GM21526 (cell line): ENCODE measurements at regions not wholly inside any gene's neighbourhood (a gene's known extent, or its start where the extent isn't known, plus 50 kb on each side); places are given as distances from the start of the nearest gene placed in this dataset.

Experiments
- ATAC-seq: cut with Tn5 transposase; IDR thresholded peaks from one replicate; pipeline ENCODE4 v1.9.1; 2021; ENCODE audit warnings: moderate library complexity; ENCODE audit not compliant: unreplicated experiment, low FRiP score

- ATAC-seq, result no peak
Observed at GRCh38 chr2:19786408-19787058, 115.2 kb downstream of the TTC32 start.

- no peak for ATAC-seq
Observed at GRCh38 chr2:19785867-19786266, 115.9 kb downstream of the TTC32 start.

DNA sequence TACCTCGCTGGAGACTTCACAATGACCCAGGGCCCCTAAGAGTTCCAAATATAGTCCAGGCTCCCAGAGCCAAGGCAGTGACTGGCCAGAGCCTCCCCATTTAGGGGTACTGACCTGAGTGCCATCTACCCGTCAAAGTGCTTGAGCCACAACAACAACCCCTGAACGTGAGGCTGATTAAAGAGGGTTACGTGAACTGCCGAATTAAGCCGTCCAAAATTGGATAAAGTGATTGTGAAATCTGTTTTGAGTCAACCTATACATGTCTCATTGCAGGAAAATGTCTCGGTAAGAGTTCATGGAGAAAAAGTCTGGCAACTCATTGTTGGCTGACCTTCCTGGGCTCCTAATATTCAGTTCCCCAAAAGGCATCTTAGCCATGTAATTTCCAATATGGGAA lies 116.3 kb downstream of the TTC32 start:
- no peak for ATAC-seq

DNA sequence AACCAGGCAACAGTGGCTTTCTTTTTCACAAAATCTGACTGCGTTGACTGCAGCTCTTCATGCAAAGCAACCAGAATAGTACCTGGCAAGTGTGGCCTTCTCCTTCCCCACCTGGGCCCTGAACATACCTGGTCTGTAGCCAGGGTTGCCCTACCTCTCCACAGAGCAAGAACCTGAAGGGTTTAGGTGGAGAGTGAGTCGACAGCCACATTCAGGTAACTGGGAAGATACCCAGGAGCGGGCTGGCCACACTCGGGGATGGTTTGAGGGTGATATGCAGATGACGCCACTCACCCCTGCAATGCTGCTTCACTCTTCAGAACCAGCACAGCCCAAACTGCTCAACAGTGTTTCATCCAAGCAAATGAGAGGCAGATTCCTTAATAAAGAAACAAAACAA lies 117.3 kb downstream of the TTC32 start:
- no peak for ATAC-seq

- no peak for ATAC-seq
Observed at GRCh38 chr2:19783935-19784334, 117.8 kb downstream of the TTC32 start.

- no peak for ATAC-seq
Observed at GRCh38 chr2:19776941-19777514, 124.8 kb downstream of the TTC32 start.

GRCh38 chr2:19775838-19776237 lies 125.9 kb downstream of the TTC32 start:
- no peak for ATAC-seq

GRCh38 chr2:19775315-19775714 lies 126.5 kb downstream of the TTC32 start:
- ATAC-seq, result no peak

DNA sequence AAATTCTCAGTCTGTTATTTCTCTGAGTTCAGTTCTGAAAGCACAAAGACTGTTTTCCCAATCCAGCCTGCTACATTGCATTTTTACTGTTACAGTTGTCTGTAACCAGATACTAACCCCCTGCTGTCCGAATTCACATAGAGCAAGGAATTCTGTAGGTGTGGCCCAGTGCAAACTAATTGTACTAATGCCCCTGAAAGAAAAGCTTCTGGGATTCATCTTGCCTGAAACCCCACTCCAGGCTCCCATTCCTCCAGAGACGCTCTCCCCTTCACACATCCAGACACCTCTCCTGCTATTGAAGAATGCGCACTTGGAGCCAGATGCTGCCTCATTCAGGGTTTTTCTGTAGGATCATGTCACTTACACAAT lies 127.0 kb downstream of the TTC32 start:
- ATAC-seq, result no peak

- no peak for ATAC-seq
Observed at GRCh38 chr2:19772981-19773380, 128.8 kb downstream of the TTC32 start.

DNA sequence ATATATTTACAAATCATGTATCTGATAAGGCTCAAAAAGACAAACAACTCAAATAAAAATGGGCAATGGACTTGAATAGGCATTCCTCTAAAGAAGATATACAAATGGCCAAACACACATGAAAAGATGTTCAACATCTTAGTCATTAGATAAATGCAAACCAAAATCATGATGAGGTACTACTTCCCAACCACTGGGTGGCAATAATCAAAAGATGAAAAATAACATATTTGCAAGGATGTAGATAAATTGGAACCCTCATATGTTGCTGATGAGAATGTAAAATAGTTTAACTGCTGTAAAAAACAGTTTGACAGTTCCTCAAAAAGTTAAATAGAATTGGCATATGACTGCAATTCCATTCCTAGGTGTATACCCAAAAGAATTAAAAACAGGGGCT lies 132.3 kb downstream of the TTC32 start:
- ATAC-seq, result no peak

DNA sequence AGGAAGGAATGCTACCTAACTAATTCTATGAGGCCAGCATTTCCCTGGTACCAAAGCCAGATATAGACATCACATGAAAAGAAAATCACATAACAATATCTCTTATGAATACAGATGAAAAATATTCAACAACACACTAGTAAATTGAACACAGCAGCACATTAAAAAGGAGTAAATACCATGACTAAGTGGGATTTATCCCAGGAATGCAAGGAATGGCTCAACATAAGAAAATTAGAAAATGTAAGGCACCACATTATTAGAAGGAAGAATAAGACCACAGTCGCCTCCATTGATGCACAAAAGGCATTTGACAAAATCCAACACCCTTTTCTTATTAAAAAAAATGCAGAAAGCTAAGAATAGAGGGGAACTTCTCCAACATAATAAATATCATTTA lies 133.9 kb downstream of the TTC32 start:
- ATAC-seq, result no peak

GRCh38 chr2:19764998-19765397 lies 136.8 kb downstream of the TTC32 start:
- ATAC-seq, result no peak

GRCh38 chr2:19763731-19764130 lies 138.1 kb downstream of the TTC32 start:
- no peak for ATAC-seq

- ATAC-seq, result no peak
Observed at GRCh38 chr2:19762959-19763605, 138.7 kb downstream of the TTC32 start.

DNA sequence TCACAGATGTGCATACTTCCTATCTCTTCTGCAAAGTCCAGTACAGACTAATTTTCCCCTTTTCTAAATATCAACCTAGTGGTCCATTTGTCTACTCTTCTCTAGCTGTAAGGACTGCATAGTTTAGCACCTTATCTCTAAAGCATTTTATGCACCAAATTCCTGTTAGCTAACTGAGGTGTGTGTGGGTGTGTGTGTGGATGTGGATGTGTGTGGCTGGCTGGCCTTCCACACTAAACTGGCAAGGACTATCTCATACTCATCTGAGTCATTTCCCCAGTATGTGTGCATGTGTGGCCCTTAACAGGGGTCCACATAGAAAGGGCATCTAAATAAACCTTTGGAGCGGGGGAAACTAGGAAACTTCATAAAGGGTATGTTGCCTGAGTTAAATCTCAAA lies 139.6 kb downstream of the TTC32 start:
- ATAC-seq, result no peak

DNA sequence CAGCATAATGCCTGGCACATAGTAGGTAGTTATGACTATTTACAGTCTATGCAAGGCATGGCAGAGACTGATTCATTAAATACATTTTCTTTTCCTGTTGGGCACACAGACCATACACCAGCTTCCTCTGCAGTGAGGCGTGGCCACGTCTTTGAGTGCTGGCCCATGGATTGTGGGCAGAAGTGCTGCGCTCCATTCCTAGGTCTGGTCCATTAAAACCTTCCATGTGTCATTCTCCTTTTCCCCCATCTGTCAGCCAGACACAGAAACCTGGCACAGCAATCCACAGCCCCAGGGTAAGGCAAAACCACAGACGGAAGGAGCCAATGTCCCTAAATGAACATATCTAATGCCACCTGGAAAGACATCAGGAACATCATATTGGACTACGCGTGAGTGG lies 141.9 kb downstream of the TTC32 start:
- no peak for ATAC-seq

GRCh38 chr2:19758658-19759057 lies 143.1 kb downstream of the TTC32 start:
- no peak for ATAC-seq

GRCh38 chr2:19757586-19757985 lies 144.2 kb downstream of the TTC32 start:
- no peak for ATAC-seq

- ATAC-seq, result no peak
Observed at GRCh38 chr2:19754907-19755306, 146.9 kb downstream of the TTC32 start.

DNA sequence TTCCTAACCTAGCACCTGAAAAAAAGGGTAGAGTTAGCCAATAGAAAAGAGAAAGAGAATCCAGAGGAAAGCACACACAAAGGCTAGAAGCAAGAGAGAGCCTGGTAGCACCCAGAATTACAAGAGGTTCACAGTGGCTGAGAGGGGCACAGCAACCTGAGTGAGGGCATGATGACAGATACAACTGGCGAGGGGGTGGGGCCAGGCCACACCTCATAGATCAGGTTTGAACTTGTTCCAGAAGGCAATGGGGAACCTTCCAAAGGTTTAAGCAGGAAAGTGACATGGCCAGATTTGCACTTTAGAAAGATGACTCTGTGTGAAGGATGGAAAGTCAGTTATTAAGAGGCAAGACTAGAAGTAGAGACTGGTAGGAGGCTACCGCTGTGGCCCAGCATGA lies 148.0 kb downstream of the TTC32 start:
- ATAC-seq, result no peak

- no peak for ATAC-seq
Observed at GRCh38 chr2:19753314-19753713, 148.5 kb downstream of the TTC32 start.
